OCI-LY7 (cell line): ENCODE measurements at regions not wholly inside any gene's neighbourhood (a gene's known extent, or its start where the extent isn't known, plus 50 kb on each side); places are given as distances from the start of the nearest gene placed in this dataset.

Experiments
- BruUV-seq: library from RNA; stranded (reverse); fragments of 400-500 nt; replicated peaks from 2 replicates; lab custom pipeline; 2021; lab: Mats Ljungman, UMichigan
- CTCF ChIA-PET: fragments of 300-600 bp; sonication (Branson Sonifier 250); formaldehyde crosslinking; loops from one replicate; lab custom pipeline; 2022; ENCODE audit warnings: antibody characterized with exemption; ENCODE audit not compliant: unreplicated experiment; lab: Charles Lee
- POLR2A ChIA-PET: fragments of 300-600 bp; sonication (Branson Sonifier 250); formaldehyde crosslinking; loops from one replicate; lab custom pipeline; 2022; ENCODE audit warnings: antibody characterized with exemption; lab: Charles Lee
- DNase-seq: peaks from one replicate; pipeline ENCODE4 v3.0.0-alpha.2; 2015; ENCODE audit warnings: low spot score
- H2AFZ ChIP-seq: fragments of 200-600 bp; sonication (generic), shearing (Covaris generic); 2 replicates; pipeline ENCODE4 v1.6.1; 2014; ENCODE audit warnings: mild to moderate bottlenecking, antibody characterized with exemption, low read length, moderate library complexity
- H3K27ac ChIP-seq: fragments of 200-600 bp; sonication (generic); 2 replicates; pipeline ENCODE4 v1.5.1; 2014; ENCODE audit warnings: mixed run types, low read depth, mild to moderate bottlenecking, moderate library complexity, low read length, inconsistent platforms; ENCODE audit not compliant: poor library complexity, severe bottlenecking
- H3K36me3 ChIP-seq: fragments of 200-600 bp; sonication (generic); 2 replicates; pipeline ENCODE4 v1.6.1; 2014; ENCODE audit warnings: mild to moderate bottlenecking, antibody characterized with exemption, low read length, moderate library complexity, mixed read lengths; ENCODE audit not compliant: insufficient read depth
- H3K4me1 ChIP-seq: fragments of 200-600 bp; sonication (generic); 2 replicates; pipeline ENCODE4 v1.5.1; 2014; ENCODE audit warnings: mild to moderate bottlenecking, low read length; ENCODE audit not compliant: insufficient read depth, poor library complexity, severe bottlenecking
- H3K4me2 ChIP-seq: fragments of 200-600 bp; sonication (generic); 2 replicates; pipeline ENCODE4 v1.6.1; 2014; ENCODE audit warnings: mild to moderate bottlenecking, low read length
- H3K4me3 ChIP-seq: fragments of 200-600 bp; sonication (generic); 2 replicates; pipeline ENCODE4 v1.5.1; 2014; ENCODE audit warnings: mild to moderate bottlenecking, low read depth, low read length; ENCODE audit not compliant: poor library complexity, severe bottlenecking
- H3K79me2 ChIP-seq: fragments of 200-600 bp; sonication (generic); 2 replicates; pipeline ENCODE4 v1.6.1; 2016; ENCODE audit warnings: low read depth, mild to moderate bottlenecking, low read length, moderate library complexity, mixed read lengths; ENCODE audit not compliant: insufficient read depth
- H3K9me2 ChIP-seq: fragments of 200-600 bp; sonication (generic); 2 replicates; pipeline ENCODE4 v1.6.1; 2016; ENCODE audit warnings: mild to moderate bottlenecking, low read length, mixed read lengths; ENCODE audit not compliant: insufficient read depth
- H3K9me3 ChIP-seq: fragments of 200-600 bp; sonication (generic); 2 replicates; pipeline ENCODE4 v1.6.1; 2014; ENCODE audit warnings: mild to moderate bottlenecking, mixed run types, low read length, mixed read lengths
- H4K20me1 ChIP-seq: fragments of 200-600 bp; sonication (generic); 2 replicates; pipeline ENCODE4 v1.6.1; 2014; ENCODE audit warnings: mild to moderate bottlenecking, antibody characterized with exemption, low read length, moderate library complexity, mixed read lengths; ENCODE audit not compliant: insufficient read depth
- EZH2phosphoT487 ChIP-seq: fragments of 200-600 bp; sonication (generic); IDR thresholded peaks from 2 replicates; pipeline ENCODE4 v1.6.1; 2018; ENCODE audit warnings: low read depth, borderline replicate concordance, mild to moderate bottlenecking, mixed run types, antibody characterized with exemption, low read length, moderate library complexity, mixed read lengths
- intact Hi-C: fragments of 100-400 bp; cut with micrococcal nuclease; formaldehyde crosslinking; loops from one replicate; pipeline ENCODE4 v1.10.0; 2022; ENCODE audit not compliant: unreplicated experiment
- TF ChIP-seq, protein P1 (sequence below): fragments of 200-600 bp; sonication (generic); conservative IDR thresholded peaks from 2 replicates; pipeline ENCODE4 v1.5.1; 2014; ENCODE audit warnings: mild to moderate bottlenecking, antibody characterized with exemption, low read length, moderate library complexity, mixed read lengths

DNA sequence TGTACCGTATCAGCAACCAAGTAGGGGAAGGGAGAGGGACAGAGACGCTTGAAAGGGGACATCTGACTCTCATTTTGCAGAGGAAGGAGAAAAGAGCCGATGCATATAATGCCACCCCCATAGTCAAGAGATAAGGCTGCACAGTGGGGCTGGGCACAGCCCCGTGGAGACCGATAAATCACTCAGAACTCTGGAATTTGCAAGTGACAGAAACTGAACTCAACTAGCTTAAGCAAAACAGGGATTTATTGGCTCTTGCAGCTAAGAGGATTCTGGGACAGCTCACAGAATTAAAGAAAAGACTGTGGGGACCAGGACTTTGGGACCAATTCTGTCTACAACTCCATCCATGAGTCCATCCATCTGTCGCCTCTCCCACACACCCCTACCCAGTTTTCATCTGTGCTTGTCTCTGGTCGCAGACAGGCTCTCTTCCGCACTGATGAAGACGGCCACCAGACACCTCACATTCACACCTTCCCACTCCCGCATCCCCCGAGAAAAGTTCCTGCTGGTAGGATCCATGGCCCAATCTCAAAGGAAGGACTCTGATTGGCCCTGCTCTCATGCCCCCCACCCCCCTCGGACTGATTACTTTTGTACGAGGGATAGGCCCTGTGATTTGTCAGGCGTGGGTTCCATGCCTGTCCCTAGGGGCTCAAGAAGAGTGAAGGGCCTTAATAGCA lies 105.9 kb upstream of the RPL38 start:
- H3K4me1 ChIP-seq = no peaks in the 10 kb centered on the region
- BruUV-seq = no TSS peak
- POLR2A ChIA-PET = no interaction called here
- H2AFZ ChIP-seq = no peak overlapping the region
- no peaks in the 10 kb centered on the region for H3K79me2 ChIP-seq
- no peak for TF ChIP-seq EZH2phosphoT487
- TF ChIP-seq, protein P1, sequence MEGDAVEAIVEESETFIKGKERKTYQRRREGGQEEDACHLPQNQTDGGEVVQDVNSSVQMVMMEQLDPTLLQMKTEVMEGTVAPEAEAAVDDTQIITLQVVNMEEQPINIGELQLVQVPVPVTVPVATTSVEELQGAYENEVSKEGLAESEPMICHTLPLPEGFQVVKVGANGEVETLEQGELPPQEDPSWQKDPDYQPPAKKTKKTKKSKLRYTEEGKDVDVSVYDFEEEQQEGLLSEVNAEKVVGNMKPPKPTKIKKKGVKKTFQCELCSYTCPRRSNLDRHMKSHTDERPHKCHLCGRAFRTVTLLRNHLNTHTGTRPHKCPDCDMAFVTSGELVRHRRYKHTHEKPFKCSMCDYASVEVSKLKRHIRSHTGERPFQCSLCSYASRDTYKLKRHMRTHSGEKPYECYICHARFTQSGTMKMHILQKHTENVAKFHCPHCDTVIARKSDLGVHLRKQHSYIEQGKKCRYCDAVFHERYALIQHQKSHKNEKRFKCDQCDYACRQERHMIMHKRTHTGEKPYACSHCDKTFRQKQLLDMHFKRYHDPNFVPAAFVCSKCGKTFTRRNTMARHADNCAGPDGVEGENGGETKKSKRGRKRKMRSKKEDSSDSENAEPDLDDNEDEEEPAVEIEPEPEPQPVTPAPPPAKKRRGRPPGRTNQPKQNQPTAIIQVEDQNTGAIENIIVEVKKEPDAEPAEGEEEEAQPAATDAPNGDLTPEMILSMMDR = no peak
- no peak overlapping the region for H3K4me2 ChIP-seq
- H3K4me3 ChIP-seq = no peak overlapping the region
- no peak overlapping the region for H3K27ac ChIP-seq
- no peaks in the 10 kb centered on the region for H3K9me3 ChIP-seq
- CTCF ChIA-PET = no interaction called here
- H3K36me3 ChIP-seq = no peaks in the 10 kb centered on the region
- DNase-seq = no peak
- H4K20me1 ChIP-seq = no peaks in the 10 kb centered on the region
- no peaks in the 10 kb centered on the region for H3K9me2 ChIP-seq
- intact Hi-C loops = no loop called here

DNA sequence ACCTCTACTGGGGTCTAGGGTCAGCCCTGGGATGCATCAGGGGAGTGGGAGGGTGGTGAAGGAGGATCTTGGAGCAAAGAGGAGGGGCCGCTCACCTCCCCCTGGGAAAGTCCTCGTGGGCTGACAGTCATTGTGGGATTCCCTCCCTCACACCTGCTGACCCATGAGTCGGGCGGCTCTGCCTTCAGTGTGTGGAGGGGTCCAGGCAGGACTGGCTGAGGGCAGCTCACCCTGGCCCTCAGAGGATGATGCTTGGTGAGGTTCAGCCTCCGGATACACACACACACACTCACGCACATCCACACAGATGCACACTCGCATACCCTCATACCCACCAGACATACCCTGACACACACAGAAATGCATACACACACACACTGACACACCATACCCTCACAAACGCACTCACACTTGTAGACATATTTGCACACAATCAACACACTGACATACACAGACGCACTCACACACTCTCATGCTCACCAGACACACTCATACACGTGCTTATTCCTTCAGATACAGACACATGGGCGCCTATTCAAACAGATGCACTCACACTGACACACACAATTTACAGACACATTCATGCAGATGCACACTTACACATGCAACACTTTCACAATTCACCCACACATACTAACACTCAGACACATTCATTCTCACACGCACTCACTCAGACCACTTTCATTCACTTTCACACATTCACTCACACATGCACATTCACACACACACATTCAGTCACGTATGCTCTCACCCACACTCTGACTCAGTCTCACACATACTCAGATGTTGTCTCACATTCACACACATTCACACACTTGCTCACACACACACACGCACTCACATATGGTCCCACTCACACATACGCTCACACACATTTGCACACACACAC lies 105.1 kb upstream of the RPL38 start:
- BruUV-seq = no TSS peak
- no peak for DNase-seq
- no peak overlapping the region for H3K27ac ChIP-seq
- H2AFZ ChIP-seq = no peak overlapping the region
- no peak overlapping the region for H3K4me3 ChIP-seq
- no peaks in the 10 kb centered on the region for H4K20me1 ChIP-seq
- TF ChIP-seq, protein P1 = no peak
- TF ChIP-seq EZH2phosphoT487 = no peak
- POLR2A ChIA-PET = no interaction called here
- intact Hi-C loops = no loop called here
- H3K4me2 ChIP-seq = no peak overlapping the region
- no peaks in the 10 kb centered on the region for H3K79me2 ChIP-seq
- CTCF ChIA-PET = no interaction called here
- H3K36me3 ChIP-seq = no peaks in the 10 kb centered on the region
- H3K9me2 ChIP-seq = no peaks in the 10 kb centered on the region
- no peaks in the 10 kb centered on the region for H3K4me1 ChIP-seq
- no peaks in the 10 kb centered on the region for H3K9me3 ChIP-seq
